Loucy (cell line): ENCODE measurements at regions not wholly inside any gene's neighbourhood (a gene's known extent, or its start where the extent isn't known, plus 50 kb on each side); places are given as distances from the start of the nearest gene placed in this dataset.

Experiments used
- EZH2phosphoT487 ChIP-seq: fragments of 200-600 bp; IDR thresholded peaks from 2 replicates; pipeline ENCODE4 v1.6.1; 2018; ENCODE audit warnings: antibody characterized with exemption, mild to moderate bottlenecking, moderate library complexity, borderline replicate concordance
- TF ChIP-seq, protein P1 (sequence below): fragments of 200-600 bp; sonication (generic); conservative IDR thresholded peaks from 2 replicates; pipeline ENCODE4 v1.5.1; 2014; ENCODE audit warnings: mild to moderate bottlenecking, antibody characterized with exemption, low read length

DNA sequence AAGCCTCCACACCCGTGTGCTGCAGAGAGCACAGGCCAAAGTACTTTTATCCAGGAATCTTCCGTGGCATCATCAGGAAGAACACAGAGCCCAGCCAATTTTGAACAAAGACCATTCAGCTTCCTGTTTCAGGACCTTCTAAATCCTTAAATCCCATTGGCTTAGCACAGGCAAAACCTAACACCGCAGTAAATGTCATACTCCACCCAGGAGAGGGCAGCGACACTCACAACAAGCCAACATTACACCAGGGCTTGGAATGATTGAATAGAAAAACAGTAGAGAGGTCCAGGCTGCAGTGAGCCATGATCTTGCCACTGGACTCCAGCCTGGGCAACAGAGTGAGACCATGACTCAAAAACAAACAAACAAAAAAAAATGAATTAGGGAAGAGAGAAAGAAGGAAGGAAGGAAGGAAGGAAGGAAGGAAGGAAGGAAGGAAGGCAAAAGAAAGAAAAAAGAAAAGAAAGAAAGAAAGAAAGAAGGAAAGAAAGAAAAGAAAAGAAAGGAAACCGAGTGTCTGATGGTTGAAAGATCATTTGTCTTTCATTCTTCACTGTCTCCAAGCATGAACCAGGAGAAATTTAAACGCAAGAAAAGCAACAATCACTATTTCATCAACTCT is 144.6 kb upstream of the SATB2 start:
- TF ChIP-seq, protein P1, sequence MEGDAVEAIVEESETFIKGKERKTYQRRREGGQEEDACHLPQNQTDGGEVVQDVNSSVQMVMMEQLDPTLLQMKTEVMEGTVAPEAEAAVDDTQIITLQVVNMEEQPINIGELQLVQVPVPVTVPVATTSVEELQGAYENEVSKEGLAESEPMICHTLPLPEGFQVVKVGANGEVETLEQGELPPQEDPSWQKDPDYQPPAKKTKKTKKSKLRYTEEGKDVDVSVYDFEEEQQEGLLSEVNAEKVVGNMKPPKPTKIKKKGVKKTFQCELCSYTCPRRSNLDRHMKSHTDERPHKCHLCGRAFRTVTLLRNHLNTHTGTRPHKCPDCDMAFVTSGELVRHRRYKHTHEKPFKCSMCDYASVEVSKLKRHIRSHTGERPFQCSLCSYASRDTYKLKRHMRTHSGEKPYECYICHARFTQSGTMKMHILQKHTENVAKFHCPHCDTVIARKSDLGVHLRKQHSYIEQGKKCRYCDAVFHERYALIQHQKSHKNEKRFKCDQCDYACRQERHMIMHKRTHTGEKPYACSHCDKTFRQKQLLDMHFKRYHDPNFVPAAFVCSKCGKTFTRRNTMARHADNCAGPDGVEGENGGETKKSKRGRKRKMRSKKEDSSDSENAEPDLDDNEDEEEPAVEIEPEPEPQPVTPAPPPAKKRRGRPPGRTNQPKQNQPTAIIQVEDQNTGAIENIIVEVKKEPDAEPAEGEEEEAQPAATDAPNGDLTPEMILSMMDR = peak; percentile 63
- no peak for TF ChIP-seq EZH2phosphoT487
